AG08395 (cell line): ENCODE measurements at regions not wholly inside any gene's neighbourhood (a gene's known extent, or its start where the extent isn't known, plus 50 kb on each side); places are given as distances from the start of the nearest gene placed in this dataset.
"Not testable (repeated sequence)": the region's sequence is repeated elsewhere in the genome, so short reads cannot be mapped to it uniquely, and the experiment has no call there.

Experiments used
- DNase-seq: peaks from one replicate; pipeline ENCODE4 v3.0.0; 2012; ENCODE audit warnings: mixed read lengths, low spot score

DNA sequence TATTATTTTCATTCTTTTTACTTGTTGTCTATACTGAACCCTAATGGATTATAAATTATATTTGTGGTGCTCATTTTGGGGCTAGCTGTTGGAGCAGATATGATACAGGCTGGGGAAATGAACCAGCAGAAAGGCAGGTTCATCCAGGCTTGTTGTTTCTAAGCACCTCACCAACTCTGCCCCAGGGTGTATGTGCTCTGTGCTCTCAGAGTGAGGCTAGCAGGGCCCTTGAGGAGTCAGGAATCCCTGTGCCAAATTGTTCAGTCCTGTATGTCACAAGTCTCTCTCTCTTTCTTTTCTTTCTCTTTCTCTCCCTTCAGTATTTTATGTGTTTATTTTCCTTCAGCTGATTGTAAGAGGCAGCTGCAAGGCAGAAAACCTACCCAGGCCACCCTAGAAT, 181.1 kb upstream of the DPP10 start:
- DNase-seq, result no peak

DNA sequence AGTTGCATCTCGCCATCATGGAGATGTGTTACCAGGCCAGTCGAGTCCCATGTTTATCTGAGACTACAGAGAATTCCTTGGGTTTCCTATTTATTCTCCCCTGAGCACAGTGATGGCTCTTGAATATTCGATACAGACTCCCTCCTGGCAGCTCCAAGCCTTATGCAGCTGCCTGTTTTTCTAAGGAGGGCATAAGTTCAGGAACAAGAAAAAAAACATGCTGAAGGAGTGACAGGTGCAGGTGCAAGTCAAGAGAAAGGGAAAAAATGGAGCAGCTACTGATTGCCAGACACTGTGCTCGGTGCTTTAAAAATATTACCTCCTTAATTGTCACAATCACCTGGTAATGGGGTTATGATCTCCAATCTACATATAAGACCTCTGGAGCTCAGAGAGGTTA, 177.2 kb upstream of the DPP10 start:
- no peak for DNase-seq

DNA sequence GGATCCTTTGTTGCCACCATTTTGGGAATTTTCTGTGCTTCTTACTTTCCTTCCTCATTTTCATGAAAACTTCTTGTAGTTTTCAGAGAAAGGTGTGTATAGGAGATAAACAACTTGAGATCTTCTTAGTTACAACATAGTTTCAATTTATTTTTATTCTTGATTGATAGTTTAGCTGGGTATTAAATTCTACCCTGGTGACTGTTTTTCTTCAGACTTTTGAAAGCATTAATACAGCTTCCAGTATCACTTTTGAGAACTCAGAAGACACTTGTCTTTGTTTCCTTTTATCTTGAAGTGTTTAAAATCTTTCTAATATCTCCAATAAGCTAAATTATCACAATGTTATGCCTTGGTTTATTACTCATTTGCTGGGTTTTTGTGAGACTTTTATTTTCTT, 167.5 kb upstream of the DPP10 start:
- no peak for DNase-seq

DNA sequence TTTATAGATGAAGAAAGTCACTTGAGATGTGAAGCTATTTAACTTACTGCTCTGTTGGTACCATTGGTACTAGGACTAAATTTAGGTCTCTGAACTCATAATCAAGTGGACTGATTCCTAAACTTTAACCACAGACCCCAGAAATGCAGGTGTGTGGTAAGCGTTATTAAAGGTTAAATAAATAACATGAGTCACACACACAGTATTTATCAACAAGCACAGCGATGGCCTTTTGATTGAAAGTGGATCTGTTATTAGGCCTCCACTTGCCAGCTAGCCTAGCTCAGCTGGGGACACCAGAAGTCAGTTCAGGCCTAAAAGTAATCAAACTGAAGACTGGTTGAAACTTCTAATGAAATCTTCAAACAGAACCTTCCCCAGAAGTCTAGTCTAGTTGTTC, 161.3 kb upstream of the DPP10 start:
- DNase-seq, result no peak

DNA sequence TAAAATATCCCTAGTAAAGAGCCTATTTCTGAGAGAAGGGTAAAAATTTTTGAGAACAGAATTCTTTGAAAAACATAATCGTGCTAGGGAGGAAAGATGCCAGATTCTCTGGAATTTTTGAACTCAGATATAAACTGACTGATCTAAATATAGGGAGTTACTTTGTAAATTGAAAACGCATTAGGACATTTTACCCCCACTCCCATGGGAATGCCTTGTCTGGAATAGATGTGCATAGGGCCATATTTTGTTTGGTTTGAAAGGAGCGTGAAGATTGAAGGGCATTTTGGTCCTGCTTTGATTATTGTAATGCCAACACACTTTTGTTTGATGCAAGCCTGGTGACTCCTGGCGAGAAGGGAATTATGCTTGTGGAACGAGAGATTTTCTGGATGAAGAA, 158.7 kb upstream of the DPP10 start:
- DNase-seq, result no peak

DNA sequence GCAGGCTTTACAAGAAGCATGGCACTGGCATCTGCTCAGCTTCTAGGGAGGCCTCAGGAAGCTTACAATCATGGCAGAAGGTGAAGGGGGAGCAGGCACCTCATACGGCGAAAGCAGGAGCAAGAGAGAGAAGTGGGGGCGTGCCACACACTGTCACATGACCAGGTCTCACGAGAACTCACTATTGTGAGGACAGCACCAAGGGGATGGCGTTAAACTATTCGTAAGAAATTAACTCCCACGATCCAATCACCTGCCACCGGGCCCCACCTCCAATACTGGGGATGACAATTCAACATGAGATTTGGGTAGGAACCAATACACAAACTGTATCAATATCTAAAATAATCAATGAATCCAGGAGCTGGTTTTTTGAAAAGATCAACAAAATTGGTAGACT, 156.0 kb upstream of the DPP10 start:
- DNase-seq, result no peak

DNA sequence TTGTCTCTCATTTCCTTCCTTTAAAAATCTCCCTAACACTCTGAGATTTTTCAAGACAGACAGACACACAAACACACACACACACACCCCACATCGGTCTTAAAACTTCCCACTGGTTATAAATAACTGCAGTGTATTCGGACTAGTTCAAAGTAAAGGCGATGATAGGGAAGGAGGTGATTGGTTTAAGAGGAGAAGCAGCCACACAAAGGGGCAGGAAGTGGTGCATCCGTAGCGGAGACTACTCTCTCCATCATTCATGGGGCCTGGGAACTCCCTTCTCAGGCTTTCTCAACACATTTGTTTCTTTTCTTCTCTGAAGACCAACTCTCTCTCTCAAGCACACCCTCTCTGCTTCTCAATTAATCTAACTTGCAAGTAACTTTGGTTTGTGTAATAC, 149.1 kb upstream of the DPP10 start:
- no peak for DNase-seq

DNA sequence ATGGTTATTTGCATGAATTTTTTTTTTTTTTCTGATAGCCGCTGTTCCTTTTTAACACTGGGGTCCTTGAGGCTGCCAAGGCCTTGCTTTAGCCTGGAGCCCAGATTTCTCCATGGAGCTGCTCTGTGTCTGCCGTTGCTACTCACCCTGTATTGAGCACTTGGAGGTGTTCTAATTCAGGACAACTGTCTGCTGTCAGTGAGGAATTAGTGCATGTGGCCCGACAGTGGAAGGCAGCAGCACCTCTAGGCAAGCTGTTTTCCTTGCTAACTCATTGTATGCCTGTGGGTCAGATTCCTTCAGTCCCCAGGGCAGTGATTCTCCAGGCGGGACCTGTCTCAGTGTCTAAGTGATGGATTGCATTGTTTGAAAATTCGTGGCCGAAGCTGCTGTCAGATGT, 147.7 kb upstream of the DPP10 start:
- DNase-seq, result no peak

DNA sequence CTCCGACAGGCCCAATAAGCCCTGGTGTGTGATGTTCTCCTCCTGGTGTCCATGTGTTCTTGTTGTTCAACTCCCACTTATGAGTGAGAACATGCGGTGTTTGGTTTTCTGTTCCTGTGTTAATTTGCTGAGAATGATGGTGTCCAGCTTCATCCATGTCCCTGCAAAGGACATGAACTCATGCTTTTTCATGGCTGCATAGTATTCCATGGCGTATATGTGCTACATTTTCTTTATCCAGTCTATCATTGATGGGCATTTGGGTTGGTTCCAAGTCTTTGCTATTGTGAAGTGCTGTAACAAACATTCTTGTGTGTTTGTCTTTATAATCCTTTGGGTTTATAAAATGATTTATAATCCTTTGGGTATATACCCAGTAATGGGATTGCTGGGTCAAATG, 142.1 kb upstream of the DPP10 start:
- DNase-seq, result not testable (repeated sequence)

DNA sequence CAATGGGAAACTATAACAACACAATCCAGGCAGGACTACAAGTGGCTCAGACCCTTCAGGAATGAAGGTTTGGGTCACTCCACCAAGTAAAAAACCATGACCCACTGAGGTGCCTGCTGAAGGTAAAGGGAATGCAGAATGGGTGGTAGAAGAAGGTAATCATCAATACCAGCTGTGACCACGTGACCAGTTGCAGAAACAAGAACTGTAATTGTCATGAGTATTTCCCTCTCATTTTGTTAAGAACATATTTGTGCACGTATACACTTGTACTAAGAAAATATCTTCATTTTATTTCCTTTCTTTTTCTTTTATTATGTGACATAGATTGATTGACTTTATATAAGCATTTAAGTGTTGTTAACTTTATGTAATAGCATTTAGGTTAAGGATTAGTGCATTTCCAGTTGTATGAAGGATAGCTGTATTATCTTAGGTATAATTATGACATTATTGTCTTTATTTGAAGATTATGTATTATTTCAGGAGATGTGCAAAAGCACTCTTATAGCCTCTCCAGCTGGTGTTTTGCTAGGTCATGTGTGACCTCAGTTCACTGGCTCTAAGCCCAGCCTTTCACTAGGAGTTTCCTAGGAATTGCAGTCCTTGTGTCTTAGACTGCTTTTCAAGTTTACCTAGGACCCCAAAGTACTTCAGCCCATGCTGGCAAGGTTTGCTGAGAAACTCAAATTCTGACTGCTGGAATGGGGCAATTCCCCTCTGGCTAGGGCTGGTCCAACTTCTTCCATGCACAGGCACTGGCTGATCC, 125.7 kb upstream of the DPP10 start:
- no peak for DNase-seq

DNA sequence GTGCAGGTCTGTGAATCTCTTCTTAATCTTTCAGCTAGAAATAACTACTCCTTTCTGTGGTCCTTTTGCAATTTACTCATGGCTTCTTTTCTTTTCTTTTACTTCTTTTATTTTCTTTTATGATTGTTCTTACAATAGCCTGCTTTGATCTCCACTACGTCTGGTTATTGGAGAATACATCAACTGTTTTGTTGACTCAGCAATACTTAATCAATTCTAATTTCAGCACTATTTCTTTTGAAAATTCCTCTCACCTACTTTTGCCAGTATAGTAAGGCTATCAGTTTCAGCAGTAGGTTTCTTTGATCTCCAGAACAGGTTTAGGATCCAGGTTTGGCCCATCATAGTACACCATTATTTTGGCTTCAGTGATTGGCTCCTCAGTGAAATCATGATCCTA, 111.8 kb upstream of the DPP10 start:
- no peak for DNase-seq

DNA sequence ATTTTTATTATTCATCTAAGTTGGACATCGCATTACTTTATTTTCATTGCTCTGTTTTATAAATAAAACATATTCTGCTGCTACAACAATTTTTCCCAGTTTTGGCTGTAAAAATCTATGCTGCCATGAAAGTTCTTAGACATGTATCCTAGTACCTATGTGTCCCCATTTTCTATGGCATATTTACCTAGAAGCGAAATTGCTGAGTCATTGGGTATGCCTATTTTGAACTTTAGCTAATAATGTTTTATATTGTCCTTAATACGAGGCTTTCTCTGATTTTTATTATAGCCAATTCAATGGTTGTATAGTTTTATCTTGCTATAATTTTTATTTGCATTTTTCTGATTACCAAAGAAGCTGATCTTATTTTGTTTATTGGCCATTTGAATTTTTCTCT, 110.5 kb upstream of the DPP10 start:
- DNase-seq, result no peak

DNA sequence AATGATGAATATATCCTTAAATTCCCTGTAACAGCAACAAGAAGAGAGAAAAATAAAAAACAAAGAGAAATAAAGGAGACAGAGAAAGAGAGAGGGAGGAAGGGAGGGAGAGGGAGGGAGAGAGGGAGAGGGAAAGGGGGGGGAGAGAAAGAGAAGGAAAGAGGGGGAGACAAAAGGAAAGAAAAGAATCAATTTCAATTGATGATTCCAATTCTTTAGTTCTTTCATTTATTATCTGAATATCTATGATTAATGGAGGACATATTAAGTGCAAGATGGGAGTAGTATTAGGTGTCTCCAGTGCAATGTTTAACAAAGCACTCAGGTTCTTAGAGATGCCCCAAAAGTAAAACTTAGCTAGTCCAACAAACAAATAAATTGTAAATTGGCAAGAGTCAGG, 97.2 kb upstream of the DPP10 start:
- DNase-seq, result no peak

DNA sequence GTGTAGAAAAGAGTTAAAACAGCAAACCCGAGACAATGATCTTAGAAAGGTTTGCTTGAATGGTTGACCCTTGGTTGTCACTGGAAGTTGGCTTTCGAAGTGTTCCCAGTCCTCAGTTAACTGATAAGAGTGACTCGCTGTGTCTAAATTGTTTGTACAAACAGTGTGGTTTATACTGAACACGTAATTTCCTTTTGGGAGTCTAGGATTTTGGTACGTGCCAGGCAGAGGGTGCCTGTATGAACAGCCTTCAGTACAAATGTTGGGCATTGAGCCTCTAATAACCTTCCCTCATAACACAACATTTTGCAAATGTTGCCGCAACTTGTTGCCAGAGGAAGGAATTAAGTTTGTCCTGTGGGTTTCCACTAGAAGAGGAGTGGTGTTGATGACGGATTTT, 95.8 kb upstream of the DPP10 start:
- no peak for DNase-seq

DNA sequence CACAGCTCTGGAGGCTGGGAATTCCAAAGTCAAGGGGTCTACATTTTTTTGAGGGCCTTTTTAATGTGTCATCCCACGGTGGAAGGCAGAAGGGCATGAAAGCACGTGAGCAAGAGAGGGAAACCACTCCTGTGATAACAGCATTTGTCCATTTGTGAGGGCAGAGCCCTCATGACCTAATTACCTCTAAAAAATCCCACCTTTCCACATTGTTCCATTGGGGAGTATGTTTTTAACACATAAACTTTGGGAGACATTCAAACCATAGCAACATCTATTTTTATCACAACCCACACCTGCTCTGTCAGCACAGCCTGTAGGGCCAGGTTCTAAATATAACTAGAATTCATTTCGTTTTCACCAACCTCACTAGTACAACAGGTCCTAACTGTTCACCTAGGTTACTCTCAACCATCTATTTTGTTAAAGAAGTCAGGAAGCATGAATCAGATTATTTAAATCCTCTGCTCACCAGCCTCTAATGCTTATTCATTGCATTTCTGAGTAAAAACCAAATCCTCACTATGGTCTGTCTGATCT, 92.2 kb upstream of the DPP10 start:
- no peak for DNase-seq

DNA sequence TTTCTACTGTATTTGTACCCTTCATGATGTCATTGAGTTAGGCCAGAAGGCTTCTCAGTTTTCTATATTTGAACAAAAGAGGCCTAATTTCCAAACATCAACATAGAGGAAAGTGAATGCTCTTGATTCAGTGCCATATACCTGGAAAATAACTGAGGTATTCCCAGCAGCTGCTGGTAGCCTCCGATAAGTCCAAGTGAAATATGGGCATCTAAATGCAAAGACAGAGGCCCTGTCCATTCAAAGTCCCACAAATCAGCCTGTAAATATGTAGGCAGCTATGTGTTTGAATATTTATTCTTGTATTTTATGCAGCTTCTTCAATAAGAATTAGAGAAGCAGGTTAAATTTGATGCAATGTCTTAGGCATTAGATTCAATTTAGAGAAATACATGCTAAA, 89.5 kb upstream of the DPP10 start:
- DNase-seq, result no peak

DNA sequence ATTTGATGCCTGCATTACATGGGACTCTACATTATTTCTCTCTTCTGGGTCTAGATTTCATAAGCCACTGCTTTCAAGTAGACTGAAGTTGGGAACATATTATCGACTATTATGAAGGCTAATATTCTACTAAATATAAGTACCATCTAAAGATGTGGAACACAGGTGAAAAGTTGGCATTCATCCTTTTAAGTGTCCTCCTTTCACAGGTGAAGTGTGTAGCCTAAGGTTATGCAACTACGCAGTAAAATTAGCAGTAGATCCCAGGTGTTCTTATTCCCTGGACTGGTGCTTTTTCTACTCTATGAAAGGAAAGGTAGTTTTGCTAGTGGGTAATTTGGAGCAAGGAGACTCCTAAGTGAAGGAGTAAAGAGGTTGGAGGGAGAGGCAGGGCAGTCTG, 88.2 kb upstream of the DPP10 start:
- no peak for DNase-seq

DNA sequence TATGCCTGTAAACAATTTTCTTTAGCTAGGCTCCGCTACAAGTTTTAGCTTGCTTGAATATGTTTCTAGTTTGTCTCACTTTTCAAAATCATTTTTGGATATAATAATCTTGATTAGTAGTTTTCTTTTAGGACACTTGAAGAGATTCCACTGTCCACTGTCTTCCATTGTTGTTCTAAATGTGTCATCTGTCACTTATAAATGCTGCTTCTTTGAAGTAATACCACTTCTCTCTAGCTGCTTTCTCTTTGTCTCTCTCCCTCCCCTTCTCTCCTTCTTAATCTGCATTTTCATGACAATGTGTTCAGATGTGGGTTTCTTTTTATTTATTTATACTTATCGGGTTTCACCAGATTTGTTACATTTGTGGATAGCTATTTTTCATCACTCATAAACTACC, 73.7 kb upstream of the DPP10 start:
- no peak for DNase-seq

DNA sequence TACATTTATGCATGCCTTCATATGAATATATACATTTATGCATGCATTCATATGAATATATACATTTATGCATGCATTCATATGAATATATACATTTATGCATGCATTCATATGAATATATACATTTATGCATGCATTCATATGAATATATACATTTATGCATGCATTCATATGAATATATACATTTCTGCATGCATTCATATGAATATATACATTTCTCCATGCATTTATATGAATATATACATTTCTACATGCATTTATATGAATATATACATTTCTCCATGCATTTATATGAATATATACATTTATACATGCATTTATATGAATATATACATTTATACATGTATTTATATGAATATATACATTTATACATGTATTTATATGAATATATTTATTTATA, 70.7 kb upstream of the DPP10 start:
- not testable (repeated sequence) for DNase-seq

DNA sequence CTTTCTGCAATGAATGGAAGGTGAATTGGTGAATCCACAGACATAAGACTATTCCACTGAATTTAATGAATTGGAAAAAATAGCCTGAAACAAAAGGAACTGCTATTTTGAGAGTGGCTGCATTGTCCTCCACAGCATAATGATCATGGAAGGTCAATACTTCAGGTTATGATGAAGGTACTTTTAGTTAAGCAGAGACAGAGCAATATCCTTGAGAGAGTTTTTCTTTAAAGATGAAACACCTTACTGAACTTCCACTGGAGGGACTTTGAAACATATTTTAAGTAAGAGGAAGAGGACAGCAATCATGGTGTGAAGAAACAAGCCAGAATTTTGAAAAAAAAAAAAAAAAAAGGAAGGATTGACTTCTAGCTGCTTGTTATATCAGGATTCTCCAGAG, 68.8 kb upstream of the DPP10 start:
- no peak for DNase-seq

DNA sequence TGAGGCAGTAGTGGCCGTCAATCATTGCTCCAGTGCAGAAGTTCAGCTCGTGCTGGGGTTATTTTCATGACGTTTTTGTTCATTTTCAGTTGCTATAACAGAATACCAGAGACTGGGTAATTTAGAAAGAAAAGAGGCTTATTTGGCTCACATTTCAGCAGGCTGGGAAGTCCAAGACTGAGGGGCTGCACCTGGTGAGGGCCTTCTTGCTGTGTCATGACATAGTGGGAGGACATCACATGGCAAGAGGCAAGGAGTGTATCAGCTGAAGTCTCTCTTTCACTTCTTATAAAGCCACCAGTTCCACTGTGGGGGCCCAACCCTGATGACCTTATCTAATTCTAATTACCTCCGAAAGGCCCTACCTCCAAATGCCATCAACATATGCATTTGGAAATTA, 58.0 kb upstream of the DPP10 start:
- no peak for DNase-seq

DNA sequence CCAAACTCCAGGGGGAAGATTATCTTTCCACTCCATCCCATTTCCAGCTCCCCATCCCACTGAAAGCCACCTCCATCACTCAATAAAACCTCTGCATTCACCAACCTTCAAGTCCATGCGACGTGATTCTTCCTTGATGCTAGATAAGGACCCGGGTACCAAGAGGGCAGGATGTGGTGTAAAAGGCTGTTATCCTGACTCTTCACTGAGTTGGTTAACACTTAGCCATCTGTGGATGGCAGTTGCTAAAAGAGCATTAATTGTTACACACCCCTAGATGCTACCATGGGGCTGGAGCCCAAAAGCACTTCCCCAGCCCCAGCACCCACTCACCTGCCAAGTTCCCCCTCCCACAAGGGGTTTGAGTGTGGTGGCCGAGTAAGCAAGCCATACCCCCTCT, 53.4 kb upstream of the DPP10 start:
- no peak for DNase-seq
